ENCODE measurements at regions not wholly inside any gene's neighbourhood (a gene's known extent, or its start where the extent isn't known, plus 50 kb on each side); places are given as distances from the start of the nearest gene placed in this dataset.

- Histone ChIP-seq H3K4me1 (peaks cover 22% of the 10 kb centered on the region), H3K9me3 (no peaks in the 10 kb centered on the region), H3K4me3 (no peak overlapping the region), H3K27me3 (no peaks in the 10 kb centered on the region), H3K36me3 (replicated peaks in 1 of 2; ENCODE audit: insufficient read depth in 1 of 2, low read depth in 2 of 2) (no peaks in the 10 kb centered on the region), H3K27ac (peak overlapping the region in 2 of 4 donors; percentile 67 to 80)
- intact Hi-C loops (cut with DNase I), result no loop called here
- TF ChIP-seq POLR2A (IDR thresholded peaks at IDR 0.05), result no peak
- TF ChIP-seq CTCF (IDR thresholded peaks at IDR 0.05), result no peak
- ATAC-seq (no peak), DNase-seq (peak in 1 of 4 donors; percentile 6)
- whole genome bisulfite sequencing, 2 donors, result 93 to 98% methylated on average over 3 to 4 of the region's 4 CpGs
Measured at GRCh38 chr2:128457006-128457604, 138.4 kb upstream of the HS6ST1 start.

GRCh38 chr2:128457716-128458115 is 139.0 kb upstream of the HS6ST1 start:
- Histone ChIP-seq H3K27ac (peak overlapping the region in 3 of 4 donors; percentile 43 to 80 (median 67)), H3K36me3 (replicated peaks in 1 of 2; ENCODE audit: insufficient read depth in 1 of 2, low read depth in 2 of 2) (no peaks in the 10 kb centered on the region), H3K9me3 (no peaks in the 10 kb centered on the region), H3K4me3 (no peak overlapping the region), H3K27me3 (no peaks in the 10 kb centered on the region), H3K4me1 (peaks cover 22% of the 10 kb centered on the region)
- no peak for TF ChIP-seq POLR2A (IDR thresholded peaks at IDR 0.05)
- TF ChIP-seq CTCF (IDR thresholded peaks at IDR 0.05), result no peak
- 68 to 80% methylated on average over 5 of the region's 5 CpGs for WGBS, 2 donors
- intact Hi-C loops (cut with DNase I), result no loop called here
- ATAC-seq, result no peak
- DNase-seq, result no peak

- DNase-seq (no peak), ATAC-seq (peak; percentile 2)
- intact Hi-C loops (cut with DNase I), result no loop called here
- Histone ChIP-seq H3K27me3 (no peaks in the 10 kb centered on the region), H3K27ac (peak overlapping the region in 3 of 4 donors; percentile 43 to 80 (median 67)), H3K9me3 (no peaks in the 10 kb centered on the region), H3K36me3 (replicated peaks in 1 of 2; ENCODE audit: insufficient read depth in 1 of 2, low read depth in 2 of 2) (no peaks in the 10 kb centered on the region), H3K4me3 (no peak overlapping the region), H3K4me1 (peaks cover 22% of the 10 kb centered on the region)
- TF ChIP-seq POLR2A (IDR thresholded peaks at IDR 0.05) (no peak), CTCF (IDR thresholded peaks at IDR 0.05) (no peak)
- 50 to 64% methylated on average over 2 of the region's 2 CpGs for WGBS, 2 donors
Measured at GRCh38 chr2:128458505-128458904, 139.8 kb upstream of the HS6ST1 start.

- DNase-seq, result no peak
- 69 to 100% methylated on average over 1 of the region's 1 CpG for WGBS, 2 donors
Measured at GRCh38 chr2:128464456-128464855, 145.8 kb upstream of the HS6ST1 start.

More at GRCh38 chr2:128464456-128464855, 145.8 kb upstream of the HS6ST1 start:
- Histone ChIP-seq H3K4me1 (peaks cover 7% of the 10 kb centered on the region), H3K27ac (no peak overlapping the region), H3K27me3 (no peaks in the 10 kb centered on the region), H3K36me3 (replicated peaks in 1 of 2; ENCODE audit: insufficient read depth in 1 of 2, low read depth in 2 of 2) (no peaks in the 10 kb centered on the region), H3K4me3 (no peak overlapping the region), H3K9me3 (peaks cover 0 to 16% (median 0%) of the 10 kb centered on the region in 3 donors)
- TF ChIP-seq CTCF (IDR thresholded peaks at IDR 0.05), result no peak
- no peak for ATAC-seq
- intact Hi-C loops (cut with DNase I), result no loop called here
